Panc1 (cell line): ENCODE measurements at regions not wholly inside any gene's neighbourhood (a gene's known extent, or its start where the extent isn't known, plus 50 kb on each side); places are given as distances from the start of the nearest gene placed in this dataset.

Experiments
- ATAC-seq: fragments of 200-7000 bp; cut with Tn5 transposase; 2 replicates; pipeline ENCODE4 v1.9.1; 2020; ENCODE audit warnings: mild to moderate bottlenecking, moderate library complexity
- BruUV-seq: library from RNA; stranded (reverse); fragments of 400-500 nt; replicated peaks from 2 replicates; lab custom pipeline; 2021; lab: Mats Ljungman, UMichigan
- CTCF ChIA-PET: fragments of 300-600 bp; sonication (Branson Sonifier 250); formaldehyde crosslinking; loops from one replicate; lab custom pipeline; 2022; ENCODE audit warnings: antibody characterized with exemption; lab: Charles Lee
- POLR2A ChIA-PET: fragments of 300-600 bp; sonication (Branson Sonifier 250); formaldehyde crosslinking; loops from one replicate; lab custom pipeline; 2022; ENCODE audit warnings: antibody characterized with exemption; lab: Charles Lee
- DNase-seq: peaks from one replicate; pipeline ENCODE4 v3.0.0-alpha.2; 2010; ENCODE audit warnings: low read depth, low spot score
- H3K27ac ChIP-seq: 2 replicates; pipeline ENCODE4 v1.5.1; 2011; ENCODE audit warnings: mild to moderate bottlenecking, low read length, inconsistent platforms
- H3K27me3 ChIP-seq: fragments of 200-500 bp; sonication (Bioruptor generic); 2 replicates; pipeline ENCODE4 v1.6.0; 2014; ENCODE audit warnings: low read length, inconsistent platforms; ENCODE audit not compliant: control insufficient read depth, insufficient read depth
- H3K36me3 ChIP-seq: fragments of 200-500 bp; sonication (Bioruptor generic); 2 replicates; pipeline ENCODE4 v1.5.1; 2014; ENCODE audit warnings: inconsistent platforms, mild to moderate bottlenecking, low read length, moderate library complexity; ENCODE audit not compliant: control insufficient read depth, insufficient read depth
- H3K4me1 ChIP-seq: 2 replicates; pipeline ENCODE4 v1.5.1; 2011; ENCODE audit warnings: inconsistent platforms, mild to moderate bottlenecking, low read length, moderate library complexity; ENCODE audit not compliant: control insufficient read depth, insufficient read depth
- H3K4me3 ChIP-seq, 2 experiments: 2 replicates each; pipeline ENCODE4 v1.5.1; 2011 to 2012; ENCODE audit warnings: low read depth in 2 of 2, low read length in 2 of 2, mild to moderate bottlenecking in 2 of 2, inconsistent platforms in 1 of 2, moderate library complexity in 1 of 2
- H3K9me3 ChIP-seq: fragments of 200-500 bp; sonication (Bioruptor generic); 2 replicates; pipeline ENCODE4 v1.5.1; 2014; ENCODE audit warnings: low read depth, mild to moderate bottlenecking, inconsistent platforms, low read length, moderate library complexity; ENCODE audit not compliant: control insufficient read depth, insufficient read depth
- CTCF ChIP-seq: fragments of 450-650 bp; IDR thresholded peaks from 2 replicates; pipeline ENCODE4 v1.5.1; 2017; ENCODE audit warnings: mild to moderate bottlenecking
- POLR2AphosphoS5 ChIP-seq: IDR thresholded peaks from 2 replicates; pipeline ENCODE4 v1.6.1; 2012; ENCODE audit warnings: mild to moderate bottlenecking, low read depth, low read length, moderate library complexity
- REST ChIP-seq, 2 experiments: IDR thresholded peaks; 2 replicates each; pipeline ENCODE4 v1.6.1; 2011 to 2012; ENCODE audit warnings: low read depth in 2 of 2, control low read depth in 1 of 2, low read length in 1 of 2, mild to moderate bottlenecking in 1 of 2, moderate library complexity in 1 of 2; ENCODE audit not compliant: insufficient read depth in 1 of 2
- SIN3A ChIP-seq: IDR thresholded peaks from 2 replicates; pipeline ENCODE4 v1.6.1; 2012; ENCODE audit warnings: low read depth, mild to moderate bottlenecking, low read length, moderate library complexity, borderline replicate concordance; ENCODE audit not compliant: insufficient read depth
- TCF7L2 ChIP-seq: IDR thresholded peaks from 2 replicates; pipeline ENCODE4 v1.6.1; 2011; ENCODE audit warnings: mild to moderate bottlenecking, low read depth, low read length, inconsistent platforms
- in situ Hi-C: cut with HindIII; loops from 2 replicates; pipeline ENCODE4 v1.10.0; 2016; ENCODE audit warnings: low sequenced_read_pairs, low pct_unique_long_range_greater_than_20kb
- intact Hi-C: fragments of 100-400 bp; cut with micrococcal nuclease; formaldehyde crosslinking; loops from one replicate; pipeline ENCODE4 v1.10.0; 2022; ENCODE audit not compliant: unreplicated experiment

- CTCF ChIA-PET: no interaction called here
- Histone ChIP-seq H3K27ac (no peak overlapping the region), H3K36me3 (no peaks in the 10 kb centered on the region), H3K4me1 (no peaks in the 10 kb centered on the region), H3K4me3 (no peak overlapping the region), H3K9me3 (no peaks in the 10 kb centered on the region), H3K27me3 (no peaks in the 10 kb centered on the region)
- POLR2A ChIA-PET: no interaction called here
- no peak for TF ChIP-seq POLR2AphosphoS5
- no peak for TF ChIP-seq CTCF
- no peak for ATAC-seq
- BruUV-seq: no TSS peak
- in situ Hi-C loops (no loop called here), intact Hi-C loops (loop anchor here (10.0 kb wide), 1 partner anchor 253 kb away; no protein-coding TSS in a partner anchor)
- no peak for DNase-seq
Observed at GRCh38 chr12:132407451-132407961, 78.1 kb upstream of the GALNT9 start.

GRCh38 chr12:132406493-132407450, 77.4 kb upstream of the GALNT9 start:
- H3K27me3 ChIP-seq: no peaks in the 10 kb centered on the region
- intact Hi-C loops (loop anchor here (10.0 kb wide), 1 partner anchor 252 kb away; no protein-coding TSS in a partner anchor), in situ Hi-C loops (no loop called here)
- no peaks in the 10 kb centered on the region for H3K36me3 ChIP-seq
- DNase-seq (no peak), ATAC-seq (no peak)
- H3K27ac ChIP-seq: no peak overlapping the region
- TF ChIP-seq REST (IDR thresholded peaks at IDR 0.05; ENCODE audit: insufficient read depth in 1 of 2, low read depth in 2 of 2, low read length in 1 of 2) (no peak), TCF7L2 (no peak), CTCF (no peak), POLR2AphosphoS5 (no peak), SIN3A (no peak)
- no peaks in the 10 kb centered on the region for H3K4me1 ChIP-seq
- CTCF ChIA-PET: no interaction called here
- no TSS peak for BruUV-seq
- no peak overlapping the region for H3K4me3 ChIP-seq
- POLR2A ChIA-PET: no interaction called here
- H3K9me3 ChIP-seq: no peaks in the 10 kb centered on the region
